ENCODE measurements at regions not wholly inside any gene's neighbourhood (a gene's known extent, or its start where the extent isn't known, plus 50 kb on each side); places are given as distances from the start of the nearest gene placed in this dataset.

- TF ChIP-seq CTCF (IDR thresholded peaks at IDR 0.05) (no peak), POLR2A (IDR thresholded peaks at IDR 0.05) (no peak)
Measured at GRCh38 chr13:77386880-77387606, 60.1 kb upstream of the MYCBP2 start.
